DND-41 (cell line): ENCODE measurements at regions not wholly inside any gene's neighbourhood (a gene's known extent, or its start where the extent isn't known, plus 50 kb on each side); places are given as distances from the start of the nearest gene placed in this dataset.

Source experiments
- EZH2 ChIP-seq: IDR thresholded peaks from 3 replicates; pipeline ENCODE4 v1.6.1; 2012; ENCODE audit warnings: borderline replicate concordance, low read depth, mild to moderate bottlenecking, moderate library complexity, low read length, inconsistent platforms; ENCODE audit not compliant: severe bottlenecking
- TF ChIP-seq, protein P1 (sequence below): IDR thresholded peaks from 2 replicates; pipeline ENCODE4 v1.5.1; 2012; ENCODE audit warnings: borderline replicate concordance, low read length, moderate library complexity, mild to moderate bottlenecking; ENCODE audit not compliant: poor library complexity, severe bottlenecking; ENCODE audit errors: extremely low read depth

- TF ChIP-seq, protein P1, sequence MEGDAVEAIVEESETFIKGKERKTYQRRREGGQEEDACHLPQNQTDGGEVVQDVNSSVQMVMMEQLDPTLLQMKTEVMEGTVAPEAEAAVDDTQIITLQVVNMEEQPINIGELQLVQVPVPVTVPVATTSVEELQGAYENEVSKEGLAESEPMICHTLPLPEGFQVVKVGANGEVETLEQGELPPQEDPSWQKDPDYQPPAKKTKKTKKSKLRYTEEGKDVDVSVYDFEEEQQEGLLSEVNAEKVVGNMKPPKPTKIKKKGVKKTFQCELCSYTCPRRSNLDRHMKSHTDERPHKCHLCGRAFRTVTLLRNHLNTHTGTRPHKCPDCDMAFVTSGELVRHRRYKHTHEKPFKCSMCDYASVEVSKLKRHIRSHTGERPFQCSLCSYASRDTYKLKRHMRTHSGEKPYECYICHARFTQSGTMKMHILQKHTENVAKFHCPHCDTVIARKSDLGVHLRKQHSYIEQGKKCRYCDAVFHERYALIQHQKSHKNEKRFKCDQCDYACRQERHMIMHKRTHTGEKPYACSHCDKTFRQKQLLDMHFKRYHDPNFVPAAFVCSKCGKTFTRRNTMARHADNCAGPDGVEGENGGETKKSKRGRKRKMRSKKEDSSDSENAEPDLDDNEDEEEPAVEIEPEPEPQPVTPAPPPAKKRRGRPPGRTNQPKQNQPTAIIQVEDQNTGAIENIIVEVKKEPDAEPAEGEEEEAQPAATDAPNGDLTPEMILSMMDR = no peak
- TF ChIP-seq EZH2 = no peak
Observed at GRCh38 chr5:174315471-174315870, 270.0 kb downstream of the NSG2 start.
